ENCODE measurements at regions not wholly inside any gene's neighbourhood (a gene's known extent, or its start where the extent isn't known, plus 50 kb on each side); places are given as distances from the start of the nearest gene placed in this dataset.

GRCh38 chr12:42799966-42800365 is 210.4 kb upstream of the PRICKLE1 start:
- peaks cover 29 to 33% of the 10 kb centered on the region in 2 experiments for H3K4me1 Mint-ChIP-seq
- H3K27ac Mint-ChIP-seq: no peak overlapping the region

More at GRCh38 chr12:42799966-42800365, 210.4 kb upstream of the PRICKLE1 start:
- Histone ChIP-seq H3K23ac (ENCODE audit: insufficient read length, low read depth, low read length) (no peak overlapping the region), H2BK120ac (ENCODE audit: low read depth, low read length, poor library complexity, severe bottlenecking) (no peak overlapping the region), H3K27ac (ENCODE audit: insufficient read length, low read depth, low read length) (no peak overlapping the region), H3K79me1 (ENCODE audit: insufficient read depth, low read depth, low read length, poor library complexity, severe bottlenecking) (no peaks in the 10 kb centered on the region), H3K9ac (ENCODE audit: extremely low read depth, insufficient read length, low read length) (no peak overlapping the region), H4K91ac (ENCODE audit: insufficient read length, low read depth, low read length) (no peak overlapping the region), H3K4me2 (ENCODE audit: insufficient read depth, insufficient read length, low read length) (no peak overlapping the region), H3K27me3 (ENCODE audit: insufficient read depth, low read length) (no peaks in the 10 kb centered on the region), H4K5ac (ENCODE audit: insufficient read length, low read depth, low read length) (no peak overlapping the region), H2AK5ac (ENCODE audit: insufficient read length, low read length) (no peak overlapping the region), H2BK5ac (ENCODE audit: insufficient read length, low read length) (no peak overlapping the region), H3K4me1 (ENCODE audit: insufficient read depth, low read length) (peaks cover 11% of the 10 kb centered on the region), H4K20me1 (ENCODE audit: control insufficient read depth, insufficient read depth, insufficient read length) (no peaks in the 10 kb centered on the region), H3T11ph (ENCODE audit: low read length) (no peak overlapping the region), H4K8ac (replicated peaks; ENCODE audit: insufficient read length, low read depth, low read length) (no peak overlapping the region), H3K79me2 (ENCODE audit: insufficient read depth, low read length) (no peaks in the 10 kb centered on the region), H2AFZ (ENCODE audit: low read length) (no peak overlapping the region), H3K4ac (ENCODE audit: low read depth, low read length) (no peak overlapping the region), H3K9me3 (ENCODE audit: control insufficient read depth, low read depth, low read length) (no peaks in the 10 kb centered on the region), H3K18ac (ENCODE audit: insufficient read length, low read depth, low read length) (no peak overlapping the region), H2BK20ac (ENCODE audit: low read depth, low read length, poor library complexity, severe bottlenecking) (no peak overlapping the region), H3K23me2 (ENCODE audit: insufficient read length, low read depth, low read length, poor library complexity, severe bottlenecking) (no peaks in the 10 kb centered on the region), H3K56ac (ENCODE audit: insufficient read length, low read depth, low read length) (no peak overlapping the region), H2BK12ac (ENCODE audit: insufficient read length, low read depth, low read length) (no peak overlapping the region), H2BK15ac (ENCODE audit: low read depth, low read length) (no peak overlapping the region), H3K14ac (ENCODE audit: insufficient read depth, low read length) (no peak overlapping the region)
- Mint-ChIP-seq H3K36me3 (ENCODE audit: insufficient read depth in 1 of 3, low read depth in 3 of 3) (peaks cover 0 to 4% (median 0%) of the 10 kb centered on the region in 3 experiments; a peak in 2 of 7 replicates), H3K27me3 (ENCODE audit: low read depth) (no peaks in the 10 kb centered on the region), H3K9me3 (peaks cover 0 to 2% of the 10 kb centered on the region in 2 experiments; a peak in 1 of 5 replicates), H3K4me3 (no peak overlapping the region)
- DNase-seq: no peak
- WGBS (ENCODE audit: extremely low coverage, insufficient read length, low lambda C conversion rate): no CpG with 5 or more reads among the region's 1 CpG
- TF ChIP-seq, protein P1, sequence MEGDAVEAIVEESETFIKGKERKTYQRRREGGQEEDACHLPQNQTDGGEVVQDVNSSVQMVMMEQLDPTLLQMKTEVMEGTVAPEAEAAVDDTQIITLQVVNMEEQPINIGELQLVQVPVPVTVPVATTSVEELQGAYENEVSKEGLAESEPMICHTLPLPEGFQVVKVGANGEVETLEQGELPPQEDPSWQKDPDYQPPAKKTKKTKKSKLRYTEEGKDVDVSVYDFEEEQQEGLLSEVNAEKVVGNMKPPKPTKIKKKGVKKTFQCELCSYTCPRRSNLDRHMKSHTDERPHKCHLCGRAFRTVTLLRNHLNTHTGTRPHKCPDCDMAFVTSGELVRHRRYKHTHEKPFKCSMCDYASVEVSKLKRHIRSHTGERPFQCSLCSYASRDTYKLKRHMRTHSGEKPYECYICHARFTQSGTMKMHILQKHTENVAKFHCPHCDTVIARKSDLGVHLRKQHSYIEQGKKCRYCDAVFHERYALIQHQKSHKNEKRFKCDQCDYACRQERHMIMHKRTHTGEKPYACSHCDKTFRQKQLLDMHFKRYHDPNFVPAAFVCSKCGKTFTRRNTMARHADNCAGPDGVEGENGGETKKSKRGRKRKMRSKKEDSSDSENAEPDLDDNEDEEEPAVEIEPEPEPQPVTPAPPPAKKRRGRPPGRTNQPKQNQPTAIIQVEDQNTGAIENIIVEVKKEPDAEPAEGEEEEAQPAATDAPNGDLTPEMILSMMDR (conservative IDR thresholded peaks at IDR 0.05): no peak
